SK-N-SH (cell line): ENCODE measurements at regions not wholly inside any gene's neighbourhood (a gene's known extent, or its start where the extent isn't known, plus 50 kb on each side); places are given as distances from the start of the nearest gene placed in this dataset.

Experiments
- CHD2 ChIP-seq: fragments of 150-350 bp; IDR thresholded peaks from 2 replicates; pipeline ENCODE4 v1.6.1; 2018; ENCODE audit warnings: low read length; ENCODE audit not compliant: partially characterized antibody
- EP300 ChIP-seq, 2 experiments: IDR thresholded peaks; 2 replicates each; pipeline versions ENCODE4 v1.4.0 to v1.6.1; 2012; ENCODE audit warnings: borderline replicate concordance in 1 of 2, low read depth in 1 of 2, low read length in 1 of 2
- EZH2phosphoT487 ChIP-seq: fragments of 200-600 bp; sonication (generic); IDR thresholded peaks from 2 replicates; pipeline ENCODE4 v1.6.1; 2017; ENCODE audit warnings: low read depth, mixed run types, mild to moderate bottlenecking, antibody characterized with exemption, moderate library complexity, borderline replicate concordance
- JUND ChIP-seq: IDR thresholded peaks from 2 replicates; pipeline ENCODE4 v1.4.0; 2012
- POLR2AphosphoS5 ChIP-seq: IDR thresholded peaks from 2 replicates; pipeline ENCODE4 v1.6.1; 2012; ENCODE audit warnings: low read depth, low read length
- RFX5 ChIP-seq: IDR thresholded peaks from 2 replicates; pipeline ENCODE4 v1.6.1; 2012; ENCODE audit warnings: mild to moderate bottlenecking, improper control_type of control experiment, low read length
- YY1 ChIP-seq: IDR thresholded peaks from 2 replicates; pipeline ENCODE4 v1.4.0; 2012; ENCODE audit warnings: low read depth, mild to moderate bottlenecking
- TF ChIP-seq, protein P1 (sequence below): fragments of 150-350 bp; IDR thresholded peaks from 2 replicates; pipeline ENCODE4 v1.6.1; 2017; ENCODE audit warnings: antibody characterized with exemption, low read length, low read depth, borderline replicate concordance
- TF ChIP-seq, protein P2 (sequence below): IDR thresholded peaks from 2 replicates; pipeline ENCODE4; 2012
- TF ChIP-seq, protein P3 (sequence below): fragments of 200-600 bp; sonication (generic); IDR thresholded peaks from 2 replicates; pipeline ENCODE4 v1.6.1; 2017; ENCODE audit warnings: antibody characterized with exemption, mild to moderate bottlenecking, moderate library complexity

DNA sequence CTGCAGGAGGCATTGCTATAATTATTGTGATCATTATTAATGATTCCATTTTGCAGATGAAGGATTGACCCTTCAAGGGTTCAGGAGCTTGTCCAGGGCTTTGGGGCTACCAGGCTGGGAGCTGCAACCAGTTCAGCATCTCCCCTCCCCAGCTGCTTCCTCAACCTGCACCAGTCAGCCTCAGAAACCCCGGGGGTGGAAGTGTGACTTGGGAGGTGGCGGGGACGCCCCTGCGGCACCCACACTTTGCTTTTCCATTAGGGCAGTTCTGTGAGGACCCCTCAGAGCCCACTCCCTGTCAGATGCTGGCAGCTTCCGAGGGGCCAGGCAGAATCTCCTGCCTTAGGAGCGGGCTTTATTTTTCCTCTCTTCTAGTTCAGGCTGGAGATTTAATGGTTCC, 85.6 kb downstream of the OLFM1 start:
- TF ChIP-seq, protein P1, sequence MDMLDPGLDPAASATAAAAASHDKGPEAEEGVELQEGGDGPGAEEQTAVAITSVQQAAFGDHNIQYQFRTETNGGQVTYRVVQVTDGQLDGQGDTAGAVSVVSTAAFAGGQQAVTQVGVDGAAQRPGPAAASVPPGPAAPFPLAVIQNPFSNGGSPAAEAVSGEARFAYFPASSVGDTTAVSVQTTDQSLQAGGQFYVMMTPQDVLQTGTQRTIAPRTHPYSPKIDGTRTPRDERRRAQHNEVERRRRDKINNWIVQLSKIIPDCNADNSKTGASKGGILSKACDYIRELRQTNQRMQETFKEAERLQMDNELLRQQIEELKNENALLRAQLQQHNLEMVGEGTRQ = no peak
- TF ChIP-seq EP300 (IDR thresholded peaks at IDR 0.05; ENCODE audit: borderline replicate concordance in 1 of 2, low read depth in 1 of 2, low read length in 1 of 2) (no peak), RFX5 (no peak), YY1 (no peak), POLR2AphosphoS5 (no peak), EZH2phosphoT487 (no peak), CHD2 (no peak), JUND (no peak)
- TF ChIP-seq, protein P2, sequence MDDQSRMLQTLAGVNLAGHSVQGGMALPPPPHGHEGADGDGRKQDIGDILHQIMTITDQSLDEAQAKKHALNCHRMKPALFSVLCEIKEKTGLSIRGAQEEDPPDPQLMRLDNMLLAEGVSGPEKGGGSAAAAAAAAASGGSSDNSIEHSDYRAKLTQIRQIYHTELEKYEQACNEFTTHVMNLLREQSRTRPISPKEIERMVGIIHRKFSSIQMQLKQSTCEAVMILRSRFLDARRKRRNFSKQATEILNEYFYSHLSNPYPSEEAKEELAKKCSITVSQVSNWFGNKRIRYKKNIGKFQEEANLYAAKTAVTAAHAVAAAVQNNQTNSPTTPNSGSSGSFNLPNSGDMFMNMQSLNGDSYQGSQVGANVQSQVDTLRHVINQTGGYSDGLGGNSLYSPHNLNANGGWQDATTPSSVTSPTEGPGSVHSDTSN = no peak
- TF ChIP-seq, protein P3, sequence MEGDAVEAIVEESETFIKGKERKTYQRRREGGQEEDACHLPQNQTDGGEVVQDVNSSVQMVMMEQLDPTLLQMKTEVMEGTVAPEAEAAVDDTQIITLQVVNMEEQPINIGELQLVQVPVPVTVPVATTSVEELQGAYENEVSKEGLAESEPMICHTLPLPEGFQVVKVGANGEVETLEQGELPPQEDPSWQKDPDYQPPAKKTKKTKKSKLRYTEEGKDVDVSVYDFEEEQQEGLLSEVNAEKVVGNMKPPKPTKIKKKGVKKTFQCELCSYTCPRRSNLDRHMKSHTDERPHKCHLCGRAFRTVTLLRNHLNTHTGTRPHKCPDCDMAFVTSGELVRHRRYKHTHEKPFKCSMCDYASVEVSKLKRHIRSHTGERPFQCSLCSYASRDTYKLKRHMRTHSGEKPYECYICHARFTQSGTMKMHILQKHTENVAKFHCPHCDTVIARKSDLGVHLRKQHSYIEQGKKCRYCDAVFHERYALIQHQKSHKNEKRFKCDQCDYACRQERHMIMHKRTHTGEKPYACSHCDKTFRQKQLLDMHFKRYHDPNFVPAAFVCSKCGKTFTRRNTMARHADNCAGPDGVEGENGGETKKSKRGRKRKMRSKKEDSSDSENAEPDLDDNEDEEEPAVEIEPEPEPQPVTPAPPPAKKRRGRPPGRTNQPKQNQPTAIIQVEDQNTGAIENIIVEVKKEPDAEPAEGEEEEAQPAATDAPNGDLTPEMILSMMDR = no peak
